ENCODE measurements at regions not wholly inside any gene's neighbourhood (a gene's known extent, or its start where the extent isn't known, plus 50 kb on each side); places are given as distances from the start of the nearest gene placed in this dataset.

DNA sequence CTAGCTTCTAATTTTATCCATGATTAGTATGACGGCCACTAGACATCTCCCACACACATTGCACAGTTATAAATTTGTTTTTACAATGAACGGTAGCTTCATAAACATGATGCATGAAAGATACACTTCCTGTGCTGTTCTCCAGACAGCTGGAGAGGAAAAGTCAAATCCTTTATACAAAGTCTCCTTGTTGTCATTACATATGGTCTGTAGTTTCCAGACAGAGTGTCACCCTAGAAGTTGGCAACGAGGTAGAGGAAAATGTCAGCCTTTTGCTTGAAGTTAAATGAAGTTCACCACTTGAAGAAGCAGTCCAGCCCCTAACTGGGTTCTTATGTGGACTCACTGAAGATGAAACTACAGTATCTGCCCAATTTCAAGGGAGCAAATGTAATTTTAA is 253.0 kb upstream of the P2RY1 start:
- H3K27me3 ChIP-seq (ENCODE audit: insufficient read depth, insufficient read length): no peaks in the 10 kb centered on the region

DNA sequence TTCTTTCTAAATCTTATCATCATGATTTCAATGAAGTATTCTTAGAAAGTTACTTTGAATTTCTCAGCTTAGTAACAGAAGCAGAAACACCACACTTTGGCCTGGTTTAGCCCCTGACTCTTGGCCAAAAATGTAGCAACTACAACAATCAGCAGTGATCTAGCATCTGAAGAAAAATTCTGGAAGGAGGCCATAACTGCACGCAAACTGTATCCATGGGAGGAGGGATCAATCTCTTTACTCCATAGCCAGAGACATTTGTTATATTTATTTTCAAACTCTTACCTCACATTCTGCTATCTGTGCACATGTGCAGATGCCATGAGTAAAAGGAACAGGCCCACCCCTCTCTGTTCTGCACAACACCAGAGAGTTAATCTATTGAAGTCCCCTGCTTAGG is 251.0 kb upstream of the P2RY1 start:
- TF ChIP-seq ZNF274 (IDR thresholded peaks at IDR 0.05; ENCODE audit: low read depth, low read length): no peak
- no peak for TF ChIP-seq SUZ12 (IDR thresholded peaks at IDR 0.05; ENCODE audit: extremely low read depth, insufficient read depth, insufficient read length)
- TF ChIP-seq YY1 (IDR thresholded peaks at IDR 0.05; ENCODE audit: insufficient read depth, insufficient read length): no peak

More for the DNA sequence above, 253.0 kb upstream of the P2RY1 start:
- no peaks in the 10 kb centered on the region for H3K4me1 ChIP-seq (ENCODE audit: insufficient read depth, insufficient read length)
- TF ChIP-seq SUZ12 (IDR thresholded peaks at IDR 0.05; ENCODE audit: extremely low read depth, insufficient read depth, insufficient read length) (no peak), ZNF274 (IDR thresholded peaks at IDR 0.05; ENCODE audit: low read depth, low read length) (no peak), YY1 (IDR thresholded peaks at IDR 0.05; ENCODE audit: insufficient read depth, insufficient read length) (no peak)
- no peaks in the 10 kb centered on the region for H3K9me3 ChIP-seq (ENCODE audit: insufficient read depth, low read length)
- no peak overlapping the region for H3K4me3 ChIP-seq (ENCODE audit: insufficient read length, low read depth)
- H3K9ac ChIP-seq (ENCODE audit: insufficient read length, low read depth): no peak overlapping the region
- DNase-seq (ENCODE audit: low read depth, low spot score): no peak
- no peaks in the 10 kb centered on the region for H3K36me3 ChIP-seq (ENCODE audit: insufficient read depth, insufficient read length, low read length)

DNA sequence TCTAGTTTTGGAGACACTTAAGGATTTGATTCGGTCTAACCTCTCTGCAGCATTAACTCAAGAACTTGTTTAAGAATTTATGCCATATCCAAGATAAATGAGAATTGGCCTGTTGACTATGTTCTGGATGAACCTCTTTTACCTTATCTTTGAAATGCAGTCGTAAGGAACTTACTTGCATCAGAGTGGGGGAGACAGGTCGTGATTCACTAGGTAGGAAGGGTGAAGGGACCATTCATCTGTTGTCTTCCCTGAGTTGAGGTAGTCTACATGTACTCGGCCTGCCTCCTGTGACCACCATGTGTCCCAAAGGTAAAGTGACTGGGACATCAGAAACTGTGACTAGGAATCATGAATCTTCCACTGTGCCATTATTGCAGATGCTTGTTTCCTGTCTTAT is 248.0 kb upstream of the P2RY1 start:
- H3K4me3 ChIP-seq (ENCODE audit: insufficient read length, low read depth): no peak overlapping the region
- no peaks in the 10 kb centered on the region for H3K36me3 ChIP-seq (ENCODE audit: insufficient read depth, insufficient read length, low read length)
- TF ChIP-seq ZNF274 (IDR thresholded peaks at IDR 0.05; ENCODE audit: low read depth, low read length) (no peak), YY1 (IDR thresholded peaks at IDR 0.05; ENCODE audit: insufficient read depth, insufficient read length) (no peak), SUZ12 (IDR thresholded peaks at IDR 0.05; ENCODE audit: extremely low read depth, insufficient read depth, insufficient read length) (no peak)
- no peaks in the 10 kb centered on the region for H3K4me1 ChIP-seq (ENCODE audit: insufficient read depth, insufficient read length)
- H3K9me3 ChIP-seq (ENCODE audit: insufficient read depth, low read length): no peaks in the 10 kb centered on the region
- DNase-seq (ENCODE audit: low read depth, low spot score): no peak
- no peaks in the 10 kb centered on the region for H3K27me3 ChIP-seq (ENCODE audit: insufficient read depth, insufficient read length)
- no peak overlapping the region for H3K9ac ChIP-seq (ENCODE audit: insufficient read length, low read depth)

More for the DNA sequence above, 251.0 kb upstream of the P2RY1 start:
- Histone ChIP-seq H3K9me3 (ENCODE audit: insufficient read depth, low read length) (no peaks in the 10 kb centered on the region), H3K27me3 (ENCODE audit: insufficient read depth, insufficient read length) (no peaks in the 10 kb centered on the region), H3K9ac (ENCODE audit: insufficient read length, low read depth) (no peak overlapping the region), H3K36me3 (ENCODE audit: insufficient read depth, insufficient read length, low read length) (no peaks in the 10 kb centered on the region), H3K4me3 (ENCODE audit: insufficient read length, low read depth) (no peak overlapping the region), H3K4me1 (ENCODE audit: insufficient read depth, insufficient read length) (no peaks in the 10 kb centered on the region)
- DNase-seq (ENCODE audit: low read depth, low spot score): no peak

DNA sequence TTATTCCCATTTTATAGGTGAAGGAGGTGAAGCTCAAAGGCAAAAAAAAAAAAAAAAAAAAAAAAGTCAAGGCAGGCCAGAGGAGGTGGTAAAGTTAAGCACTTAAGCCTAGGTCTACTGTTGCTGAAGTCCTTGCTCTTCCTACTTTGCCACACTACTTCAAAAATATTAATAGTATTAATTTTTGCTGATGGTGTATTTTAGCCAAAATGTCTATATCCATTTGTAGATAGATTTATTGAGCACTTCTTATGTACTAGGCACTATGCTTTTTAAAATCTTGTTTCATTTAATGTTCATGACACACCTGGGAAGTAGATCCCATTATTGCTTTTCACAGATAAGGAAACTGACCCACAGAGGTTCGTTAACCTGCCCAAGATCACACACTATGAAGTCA is 247.1 kb upstream of the P2RY1 start:
- no peak overlapping the region for H3K9ac ChIP-seq (ENCODE audit: insufficient read length, low read depth)
- no peak overlapping the region for H3K4me3 ChIP-seq (ENCODE audit: insufficient read length, low read depth)
- H3K27me3 ChIP-seq (ENCODE audit: insufficient read depth, insufficient read length): no peaks in the 10 kb centered on the region
- DNase-seq (ENCODE audit: low read depth, low spot score): no peak
- H3K4me1 ChIP-seq (ENCODE audit: insufficient read depth, insufficient read length): no peaks in the 10 kb centered on the region
- no peaks in the 10 kb centered on the region for H3K9me3 ChIP-seq (ENCODE audit: insufficient read depth, low read length)
- TF ChIP-seq ZNF274 (IDR thresholded peaks at IDR 0.05; ENCODE audit: low read depth, low read length) (no peak), YY1 (IDR thresholded peaks at IDR 0.05; ENCODE audit: insufficient read depth, insufficient read length) (no peak), SUZ12 (IDR thresholded peaks at IDR 0.05; ENCODE audit: extremely low read depth, insufficient read depth, insufficient read length) (no peak)
- H3K36me3 ChIP-seq (ENCODE audit: insufficient read depth, insufficient read length, low read length): no peaks in the 10 kb centered on the region

DNA sequence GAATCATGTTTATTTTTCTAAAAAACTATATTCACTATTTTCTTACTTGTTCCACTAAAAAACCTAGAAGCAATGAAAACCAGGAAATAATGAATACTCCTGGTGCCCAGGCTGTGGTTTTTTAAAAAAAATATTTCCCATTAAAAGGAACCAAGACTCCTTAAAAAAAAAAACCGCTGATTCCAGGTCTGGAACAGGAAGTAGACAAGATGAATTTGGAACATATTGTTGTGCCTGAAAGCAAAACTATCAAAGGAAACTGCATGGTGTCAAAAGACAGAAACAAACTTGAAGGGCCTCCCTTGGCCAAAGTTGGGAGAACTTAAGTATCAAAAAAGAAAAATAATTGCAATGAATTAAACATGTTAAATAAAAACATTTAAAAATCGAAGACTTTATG is 245.3 kb upstream of the P2RY1 start:
- Histone ChIP-seq H3K4me3 (ENCODE audit: insufficient read length, low read depth) (no peak overlapping the region), H3K36me3 (ENCODE audit: insufficient read depth, insufficient read length, low read length) (no peaks in the 10 kb centered on the region), H3K4me1 (ENCODE audit: insufficient read depth, insufficient read length) (no peaks in the 10 kb centered on the region), H3K27me3 (ENCODE audit: insufficient read depth, insufficient read length) (no peaks in the 10 kb centered on the region), H3K9ac (ENCODE audit: insufficient read length, low read depth) (no peak overlapping the region), H3K9me3 (ENCODE audit: insufficient read depth, low read length) (no peaks in the 10 kb centered on the region)
- TF ChIP-seq YY1 (IDR thresholded peaks at IDR 0.05; ENCODE audit: insufficient read depth, insufficient read length) (no peak), ZNF274 (IDR thresholded peaks at IDR 0.05; ENCODE audit: low read depth, low read length) (no peak), SUZ12 (IDR thresholded peaks at IDR 0.05; ENCODE audit: extremely low read depth, insufficient read depth, insufficient read length) (no peak)
- no peak for DNase-seq (ENCODE audit: low read depth, low spot score)

DNA sequence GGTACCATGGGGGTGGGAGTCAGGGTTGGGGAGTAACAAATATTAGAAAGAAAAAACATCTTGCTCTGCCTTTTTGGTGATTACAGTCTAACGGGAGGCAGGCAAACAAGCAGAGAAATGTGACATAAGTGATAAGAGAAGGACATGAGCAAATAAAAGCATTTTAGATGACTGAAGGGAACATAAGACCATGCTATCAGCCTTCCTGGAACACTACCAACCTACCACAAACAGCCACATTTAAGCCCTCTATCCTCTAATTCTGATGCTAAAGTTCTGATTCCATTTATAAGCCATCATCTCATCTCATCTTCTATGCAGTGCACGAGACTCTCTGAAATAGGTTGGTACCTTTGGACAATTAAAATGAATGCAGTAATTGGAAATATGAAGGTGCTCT is 243.4 kb upstream of the P2RY1 start:
- no peaks in the 10 kb centered on the region for H3K9me3 ChIP-seq (ENCODE audit: insufficient read depth, low read length)
- H3K27me3 ChIP-seq (ENCODE audit: insufficient read depth, insufficient read length): no peaks in the 10 kb centered on the region
- TF ChIP-seq SUZ12 (IDR thresholded peaks at IDR 0.05; ENCODE audit: extremely low read depth, insufficient read depth, insufficient read length): no peak
- H3K4me1 ChIP-seq (ENCODE audit: insufficient read depth, insufficient read length): no peaks in the 10 kb centered on the region
- DNase-seq (ENCODE audit: low read depth, low spot score): no peak
- H3K36me3 ChIP-seq (ENCODE audit: insufficient read depth, insufficient read length, low read length): no peaks in the 10 kb centered on the region
- no peak overlapping the region for H3K4me3 ChIP-seq (ENCODE audit: insufficient read length, low read depth)
- no peak overlapping the region for H3K9ac ChIP-seq (ENCODE audit: insufficient read length, low read depth)

DNA sequence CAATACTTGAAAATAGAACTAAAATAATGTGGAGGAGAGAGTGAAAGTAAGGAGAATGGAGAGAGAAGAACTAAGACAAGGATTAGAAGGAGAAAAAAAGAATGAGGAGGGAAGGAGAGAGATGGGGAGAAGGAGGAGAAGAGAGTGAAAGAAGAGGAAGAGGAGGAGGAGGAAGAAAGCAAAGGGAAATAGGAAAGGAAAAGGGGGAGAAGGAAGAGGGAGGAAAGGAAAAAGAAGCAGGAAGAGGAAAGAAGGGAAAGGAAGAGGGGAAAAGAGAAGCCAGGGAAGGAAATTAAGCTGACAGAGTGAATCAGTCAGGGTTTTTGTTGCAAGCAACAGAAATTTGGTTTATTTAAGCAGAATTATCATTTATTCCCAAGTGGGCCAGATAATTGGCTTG is 241.7 kb upstream of the P2RY1 start:
- Histone ChIP-seq H3K9me3 (ENCODE audit: insufficient read depth, low read length) (no peaks in the 10 kb centered on the region), H3K36me3 (ENCODE audit: insufficient read depth, insufficient read length, low read length) (no peaks in the 10 kb centered on the region), H3K27me3 (ENCODE audit: insufficient read depth, insufficient read length) (no peaks in the 10 kb centered on the region), H3K4me1 (ENCODE audit: insufficient read depth, insufficient read length) (no peaks in the 10 kb centered on the region), H3K9ac (ENCODE audit: insufficient read length, low read depth) (no peak overlapping the region), H3K4me3 (ENCODE audit: insufficient read length, low read depth) (no peak overlapping the region)
- no peak for TF ChIP-seq YY1 (IDR thresholded peaks at IDR 0.05; ENCODE audit: insufficient read depth, insufficient read length)
- DNase-seq (ENCODE audit: low read depth, low spot score): no peak
